Karpas-422 (cell line): ENCODE measurements at regions not wholly inside any gene's neighbourhood (a gene's known extent, or its start where the extent isn't known, plus 50 kb on each side); places are given as distances from the start of the nearest gene placed in this dataset.

Source experiments
- DNase-seq: peaks from one replicate; pipeline ENCODE4 v3.0.0-alpha.2; 2015
- H2AFZ ChIP-seq: fragments of 200-600 bp; sonication (generic); 2 replicates; pipeline ENCODE4 v1.6.1; 2014; ENCODE audit warnings: antibody characterized with exemption, low read length, mixed read lengths
- H3K27ac ChIP-seq: fragments of 200-600 bp; sonication (generic); 2 replicates; pipeline ENCODE4 v1.5.1; 2014; ENCODE audit warnings: mild to moderate bottlenecking, low read length, moderate library complexity
- H3K27me3 ChIP-seq: fragments of 200-600 bp; sonication (generic); 2 replicates; pipeline ENCODE4 v1.6.1; 2014; ENCODE audit warnings: low read length, mixed read lengths
- H3K36me3 ChIP-seq: fragments of 200-600 bp; sonication (generic); 2 replicates; pipeline ENCODE4 v1.6.1; 2014; ENCODE audit warnings: low read length, mixed read lengths; ENCODE audit not compliant: insufficient read depth
- H3K4me1 ChIP-seq: fragments of 200-600 bp; sonication (generic); 2 replicates; pipeline ENCODE4 v1.6.1; 2014; ENCODE audit warnings: mild to moderate bottlenecking, low read length, mixed read lengths
- H3K4me2 ChIP-seq: fragments of 200-600 bp; sonication (generic); 2 replicates; pipeline ENCODE4 v1.6.1; 2014; ENCODE audit warnings: low read length, low read depth, mild to moderate bottlenecking; ENCODE audit not compliant: poor library complexity, severe bottlenecking
- H3K4me3 ChIP-seq: fragments of 200-600 bp; sonication (generic); 2 replicates; pipeline ENCODE4 v1.5.1; 2014; ENCODE audit warnings: mild to moderate bottlenecking, antibody characterized with exemption, low read length, mixed read lengths
- H3K79me2 ChIP-seq: fragments of 200-600 bp; sonication (generic); 2 replicates; pipeline ENCODE4 v1.6.1; 2014; ENCODE audit warnings: mild to moderate bottlenecking, low read length, mixed read lengths
- H3K9ac ChIP-seq: fragments of 200-600 bp; sonication (generic); 2 replicates; pipeline ENCODE4 v1.6.0; 2014; ENCODE audit warnings: low read length
- H3K9me2 ChIP-seq: fragments of 200-600 bp; sonication (generic), shearing (Covaris generic); replicated peaks from 2 replicates; pipeline ENCODE4 v1.6.0; 2014; ENCODE audit warnings: mild to moderate bottlenecking, low read length, moderate library complexity; ENCODE audit not compliant: insufficient read depth
- H3K9me3 ChIP-seq: fragments of 300-700, 200-600 bp; sonication (generic); 2 replicates; pipeline ENCODE4 v1.6.1; 2014; ENCODE audit warnings: low read length, mixed read lengths
- H4K20me1 ChIP-seq: fragments of 200-600 bp; sonication (generic); 2 replicates; pipeline ENCODE4 v1.6.1; 2014; ENCODE audit warnings: mild to moderate bottlenecking, antibody characterized with exemption, low read length, low read depth; ENCODE audit not compliant: insufficient read depth

DNA sequence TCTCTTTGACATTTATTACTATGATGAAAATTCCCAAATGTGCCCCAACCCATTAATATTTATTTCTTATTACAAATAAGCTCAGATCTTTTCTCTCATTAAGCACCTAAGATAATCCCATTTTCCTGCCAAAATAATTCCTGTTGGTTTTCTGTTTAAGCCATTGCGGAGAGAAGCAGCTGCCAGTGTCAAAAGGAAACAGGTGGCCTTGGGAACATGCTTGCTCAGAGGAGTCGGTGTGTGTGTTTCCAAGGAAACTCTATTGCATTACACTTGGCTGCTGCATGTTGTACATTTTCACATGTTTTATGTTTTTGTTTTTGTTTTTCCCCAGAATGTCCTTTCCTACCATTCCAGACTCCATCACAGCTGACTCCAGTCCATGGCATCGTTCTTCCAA lies 56.4 kb downstream of the CD24 start:
- no peaks in the 10 kb centered on the region for H3K9me2 ChIP-seq
- H3K27me3 ChIP-seq = no peaks in the 10 kb centered on the region
- H2AFZ ChIP-seq = no peak overlapping the region
- H3K9ac ChIP-seq = no peak overlapping the region
- DNase-seq = no peak
- H3K79me2 ChIP-seq = no peaks in the 10 kb centered on the region
- H3K4me1 ChIP-seq = peaks cover 5% of the 10 kb centered on the region
- H4K20me1 ChIP-seq = no peaks in the 10 kb centered on the region
- no peak overlapping the region for H3K4me2 ChIP-seq
- no peaks in the 10 kb centered on the region for H3K9me3 ChIP-seq
- H3K27ac ChIP-seq = no peak overlapping the region
- no peak overlapping the region for H3K4me3 ChIP-seq
- H3K36me3 ChIP-seq = no peaks in the 10 kb centered on the region

DNA sequence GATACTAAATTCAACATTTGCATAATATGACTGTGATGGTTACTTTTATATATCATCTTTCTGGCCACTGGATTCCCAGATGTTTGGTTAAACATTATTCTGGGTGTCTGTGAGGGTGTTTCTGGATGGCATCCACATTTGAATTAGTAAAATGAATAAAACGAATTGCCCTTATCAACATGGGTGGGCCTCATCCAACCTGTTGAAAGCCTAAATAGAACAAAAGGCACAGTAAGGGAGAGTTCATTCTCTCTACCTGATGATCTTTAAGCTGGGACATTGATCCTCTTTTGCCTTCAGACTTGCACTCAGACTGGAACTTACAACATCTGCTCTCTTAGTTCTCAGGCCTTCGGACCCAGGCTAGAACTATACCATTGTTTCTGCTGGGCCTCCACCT lies 57.6 kb downstream of the CD24 start:
- Histone ChIP-seq H3K4me1 (peaks cover 5% of the 10 kb centered on the region), H4K20me1 (no peaks in the 10 kb centered on the region), H2AFZ (peak overlapping the region; percentile 36; the same call in 1 of the 2 replicates), H3K9ac (no peak overlapping the region), H3K27ac (no peak overlapping the region), H3K27me3 (no peaks in the 10 kb centered on the region), H3K4me3 (no peak overlapping the region), H3K4me2 (no peak overlapping the region), H3K36me3 (no peaks in the 10 kb centered on the region), H3K9me3 (no peaks in the 10 kb centered on the region), H3K79me2 (no peaks in the 10 kb centered on the region), H3K9me2 (no peaks in the 10 kb centered on the region)
- no peak for DNase-seq

DNA sequence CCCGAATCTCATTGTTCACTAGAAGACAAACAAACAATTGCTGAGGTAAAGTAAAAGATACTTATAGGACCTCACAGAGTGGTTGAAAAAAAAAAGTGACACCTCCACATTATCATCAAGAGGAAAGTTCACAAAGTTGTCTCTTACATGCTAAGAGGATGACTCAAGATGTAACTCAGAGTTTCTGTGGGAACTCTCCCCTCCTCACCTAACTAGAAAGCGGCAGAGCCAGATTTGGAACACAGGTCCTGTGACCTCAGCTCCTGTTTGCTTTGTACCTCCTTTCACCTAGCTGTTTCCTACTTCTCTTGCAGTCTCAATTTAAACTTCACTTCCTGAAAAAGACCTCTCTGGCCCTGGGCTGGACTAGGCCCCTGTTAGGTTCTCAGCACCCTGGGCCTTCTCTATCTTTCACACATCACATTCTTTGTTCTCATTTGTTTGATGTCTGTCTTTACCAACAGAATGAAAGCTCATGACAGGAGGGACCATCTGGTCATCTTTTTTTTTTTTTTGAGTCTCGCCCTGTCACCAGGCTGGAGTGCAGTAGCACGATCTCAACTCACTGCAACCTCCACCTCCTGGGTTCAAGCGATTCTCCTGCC lies 60.8 kb downstream of the CD24 start:
- Histone ChIP-seq H3K27ac (no peak overlapping the region), H3K4me1 (peaks cover 5% of the 10 kb centered on the region), H3K9me2 (no peaks in the 10 kb centered on the region), H2AFZ (peak overlapping the region; percentile 60; the same call in 1 of the 2 replicates), H3K4me2 (no peak overlapping the region), H3K79me2 (no peaks in the 10 kb centered on the region), H3K27me3 (no peaks in the 10 kb centered on the region), H3K9ac (no peak overlapping the region), H4K20me1 (no peaks in the 10 kb centered on the region), H3K9me3 (no peaks in the 10 kb centered on the region), H3K4me3 (no peak overlapping the region), H3K36me3 (no peaks in the 10 kb centered on the region)
- DNase-seq = no peak

DNA sequence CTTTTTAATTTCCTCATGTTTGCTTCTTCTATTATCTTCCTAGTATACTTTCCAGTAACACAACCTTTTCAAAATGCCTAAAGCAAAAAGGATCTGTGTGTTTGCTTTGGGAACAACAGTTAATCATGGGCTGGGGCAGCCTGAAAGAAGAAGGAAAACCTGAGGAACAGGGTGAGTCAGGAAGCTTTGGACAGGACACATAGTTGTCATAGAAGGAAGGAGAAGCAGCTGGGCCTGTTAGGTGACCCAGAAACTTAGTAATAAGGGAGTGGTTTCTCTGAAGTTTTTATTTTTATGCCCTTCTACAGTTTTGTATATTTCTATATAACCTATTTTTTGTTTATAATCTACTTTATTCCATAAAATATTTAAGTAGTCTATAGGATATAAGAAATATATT lies 61.4 kb downstream of the CD24 start:
- Histone ChIP-seq H3K27ac (no peak overlapping the region), H4K20me1 (no peaks in the 10 kb centered on the region), H3K9me2 (no peaks in the 10 kb centered on the region), H3K9me3 (no peaks in the 10 kb centered on the region), H3K4me3 (no peak overlapping the region), H3K36me3 (no peaks in the 10 kb centered on the region), H3K4me1 (peaks cover 5% of the 10 kb centered on the region), H3K27me3 (no peaks in the 10 kb centered on the region), H2AFZ (no peak overlapping the region), H3K79me2 (no peaks in the 10 kb centered on the region), H3K9ac (no peak overlapping the region), H3K4me2 (no peak overlapping the region)
- no peak for DNase-seq

DNA sequence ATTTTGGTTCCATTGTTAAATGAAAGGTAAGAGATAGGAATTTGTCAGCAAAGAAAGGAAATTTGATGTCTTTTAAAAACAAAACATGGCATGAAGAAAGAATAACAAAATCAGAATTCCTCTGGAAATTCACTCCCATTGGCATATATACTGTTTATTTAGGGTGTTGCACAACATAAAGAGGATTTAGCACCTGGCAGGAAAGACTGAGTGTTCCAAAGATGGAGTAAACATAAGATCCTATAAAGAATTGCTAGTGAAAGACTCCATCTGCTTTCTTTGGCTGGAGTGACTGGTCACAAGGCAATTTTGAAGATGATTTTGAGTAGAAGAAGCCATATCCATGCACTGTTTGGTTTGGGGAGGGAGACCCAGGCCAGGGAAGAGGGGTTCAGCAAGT lies 62.4 kb downstream of the CD24 start:
- H3K27ac ChIP-seq = no peak overlapping the region
- H3K27me3 ChIP-seq = no peaks in the 10 kb centered on the region
- no peak overlapping the region for H3K9ac ChIP-seq
- no peaks in the 10 kb centered on the region for H3K79me2 ChIP-seq
- no peak overlapping the region for H3K4me3 ChIP-seq
- H3K4me2 ChIP-seq = no peak overlapping the region
- no peak overlapping the region for H2AFZ ChIP-seq
- no peaks in the 10 kb centered on the region for H3K36me3 ChIP-seq
- DNase-seq = no peak
- no peaks in the 10 kb centered on the region for H3K9me2 ChIP-seq
- H3K4me1 ChIP-seq = peaks cover 5% of the 10 kb centered on the region
- no peaks in the 10 kb centered on the region for H3K9me3 ChIP-seq
- H4K20me1 ChIP-seq = no peaks in the 10 kb centered on the region

DNA sequence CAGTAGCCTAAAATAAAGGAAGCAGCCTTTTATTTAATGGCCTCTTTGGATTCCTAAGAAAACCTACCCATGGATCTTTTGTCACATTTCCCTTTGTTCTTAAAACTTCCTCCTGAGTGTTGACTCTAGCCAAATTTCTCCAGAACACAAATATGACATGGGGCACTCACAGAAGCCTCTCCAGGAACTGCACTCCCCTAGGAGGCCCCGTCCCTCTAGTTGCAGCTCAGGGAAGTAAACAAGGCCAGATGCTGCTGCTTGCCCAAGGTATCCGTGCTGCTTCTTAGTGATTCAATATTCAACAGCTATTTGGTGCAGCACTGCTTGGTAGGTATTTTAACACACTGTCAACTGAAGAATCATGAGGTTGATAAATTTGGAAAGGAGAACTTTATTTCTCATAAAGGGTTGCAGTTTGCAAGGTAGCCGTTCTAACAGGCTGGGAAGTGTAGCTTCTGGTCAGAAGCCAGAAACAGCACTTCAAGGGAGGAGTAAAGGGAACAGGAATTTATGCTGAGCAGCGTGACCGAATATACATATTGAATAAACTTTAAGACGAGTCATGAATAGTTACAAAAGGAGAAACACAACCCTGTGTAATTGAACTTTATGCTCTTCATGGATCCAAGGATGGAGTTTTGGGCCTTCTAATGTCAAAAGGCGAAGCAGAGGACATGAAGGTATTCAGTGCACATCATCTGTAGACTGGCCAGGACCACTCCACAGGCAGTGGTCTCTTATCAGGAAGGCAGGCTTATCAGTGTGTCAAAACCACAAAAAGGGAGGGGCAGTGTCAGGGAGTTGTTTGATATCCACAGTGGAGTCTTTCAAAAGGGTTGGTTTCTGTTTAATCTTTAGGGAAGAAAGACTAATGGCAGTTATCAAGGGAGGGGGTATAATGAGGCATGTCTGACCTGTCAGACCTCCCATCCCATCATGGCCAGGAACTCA lies 63.3 kb downstream of the CD24 start:
- no peaks in the 10 kb centered on the region for H4K20me1 ChIP-seq
- no peak overlapping the region for H3K4me2 ChIP-seq
- H3K4me1 ChIP-seq = no peaks in the 10 kb centered on the region
- no peak overlapping the region for H3K4me3 ChIP-seq
- H3K9me3 ChIP-seq = no peaks in the 10 kb centered on the region
- H3K36me3 ChIP-seq = no peaks in the 10 kb centered on the region
- DNase-seq = no peak
- no peak overlapping the region for H3K27ac ChIP-seq
- no peaks in the 10 kb centered on the region for H3K27me3 ChIP-seq
- H2AFZ ChIP-seq = no peak overlapping the region
- no peaks in the 10 kb centered on the region for H3K79me2 ChIP-seq
- no peaks in the 10 kb centered on the region for H3K9me2 ChIP-seq
- no peak overlapping the region for H3K9ac ChIP-seq

DNA sequence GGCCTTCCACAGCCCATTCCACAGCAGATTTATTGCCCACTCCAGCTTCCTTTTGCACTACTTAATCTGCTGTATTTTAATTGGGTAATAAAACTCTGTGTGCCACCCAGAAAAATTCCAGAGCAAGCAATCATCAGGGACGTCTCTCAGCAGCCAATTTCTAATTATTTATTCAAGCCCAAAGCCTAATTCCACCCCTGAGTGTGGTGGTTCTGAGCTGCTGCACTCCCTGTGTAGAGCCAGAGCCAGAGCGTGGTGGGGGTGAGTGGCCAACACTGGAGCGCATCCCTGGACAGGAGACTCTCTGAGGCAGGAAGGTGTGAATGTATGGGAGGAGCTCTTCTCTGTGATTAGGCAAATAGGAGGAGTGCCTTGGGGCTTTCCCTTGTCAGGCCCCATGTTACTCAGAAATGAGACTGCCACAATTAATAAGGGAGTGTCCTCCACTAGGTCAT lies 66.1 kb downstream of the CD24 start:
- no peak overlapping the region for H2AFZ ChIP-seq

DNA sequence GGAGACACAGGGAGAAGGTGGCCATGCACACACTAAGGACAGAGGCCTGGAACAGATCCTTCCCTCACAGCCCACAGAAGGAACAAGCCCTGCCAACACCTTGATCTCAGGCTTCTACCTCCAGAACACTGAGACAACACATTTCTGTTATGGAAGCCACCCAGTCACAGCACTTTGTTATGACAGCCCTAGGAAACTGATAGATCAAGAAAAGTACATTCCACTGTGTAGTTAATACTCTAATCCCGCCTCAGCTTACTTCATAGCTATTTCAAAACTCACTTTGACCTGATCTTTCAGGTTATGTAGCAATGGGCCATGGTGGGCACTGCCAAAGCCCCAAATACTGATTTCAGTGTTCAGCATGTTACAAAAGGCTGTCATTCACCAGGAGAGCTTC lies 66.8 kb downstream of the CD24 start:
- Histone ChIP-seq H3K9me3 (no peaks in the 10 kb centered on the region), H3K27me3 (no peaks in the 10 kb centered on the region), H3K36me3 (no peaks in the 10 kb centered on the region), H3K79me2 (no peaks in the 10 kb centered on the region), H3K4me1 (no peaks in the 10 kb centered on the region), H3K27ac (no peak overlapping the region), H3K9ac (no peak overlapping the region), H4K20me1 (no peaks in the 10 kb centered on the region), H3K9me2 (no peaks in the 10 kb centered on the region), H3K4me2 (no peak overlapping the region), H2AFZ (no peak overlapping the region), H3K4me3 (no peak overlapping the region)
- no peak for DNase-seq

More for the DNA sequence above, 66.1 kb downstream of the CD24 start:
- H3K9me2 ChIP-seq = no peaks in the 10 kb centered on the region
- no peaks in the 10 kb centered on the region for H4K20me1 ChIP-seq
- no peak overlapping the region for H3K4me2 ChIP-seq
- no peaks in the 10 kb centered on the region for H3K9me3 ChIP-seq
- H3K27ac ChIP-seq = no peak overlapping the region
- no peak for DNase-seq
- H3K9ac ChIP-seq = no peak overlapping the region
- no peaks in the 10 kb centered on the region for H3K27me3 ChIP-seq
- H3K4me3 ChIP-seq = no peak overlapping the region
- no peaks in the 10 kb centered on the region for H3K4me1 ChIP-seq
- no peaks in the 10 kb centered on the region for H3K36me3 ChIP-seq
- no peaks in the 10 kb centered on the region for H3K79me2 ChIP-seq
